HG03039 (cell line): ENCODE measurements at regions not wholly inside any gene's neighbourhood (a gene's known extent, or its start where the extent isn't known, plus 50 kb on each side); places are given as distances from the start of the nearest gene placed in this dataset.
"Not testable (repeated sequence)": the region's sequence is repeated elsewhere in the genome, so short reads cannot be mapped to it uniquely, and the experiment has no call there.

Source experiments
- ATAC-seq: cut with Tn5 transposase; IDR thresholded peaks from one replicate; pipeline ENCODE4 v1.9.1; 2021; ENCODE audit warnings: mild to moderate bottlenecking, moderate library complexity; ENCODE audit not compliant: unreplicated experiment

DNA sequence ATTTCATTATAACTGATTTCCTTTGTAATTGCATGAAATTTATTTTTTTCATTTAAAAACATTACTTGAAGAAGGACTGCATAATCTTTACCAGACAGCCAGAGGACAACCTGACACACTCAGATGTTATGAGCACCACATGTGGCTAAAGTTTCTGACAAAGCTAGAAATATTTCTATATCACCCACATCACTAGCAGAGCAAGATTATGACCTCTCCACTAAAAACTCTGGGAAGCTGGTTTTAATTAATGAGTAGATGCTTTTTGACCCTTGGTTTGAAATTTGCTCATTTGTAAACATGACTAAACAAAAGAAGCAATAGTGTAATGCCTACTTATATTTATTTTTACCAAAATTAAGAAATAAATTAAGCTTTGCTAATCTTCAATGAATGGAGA lies 661.5 kb upstream of the EPHA5 start:
- ATAC-seq, result no peak

DNA sequence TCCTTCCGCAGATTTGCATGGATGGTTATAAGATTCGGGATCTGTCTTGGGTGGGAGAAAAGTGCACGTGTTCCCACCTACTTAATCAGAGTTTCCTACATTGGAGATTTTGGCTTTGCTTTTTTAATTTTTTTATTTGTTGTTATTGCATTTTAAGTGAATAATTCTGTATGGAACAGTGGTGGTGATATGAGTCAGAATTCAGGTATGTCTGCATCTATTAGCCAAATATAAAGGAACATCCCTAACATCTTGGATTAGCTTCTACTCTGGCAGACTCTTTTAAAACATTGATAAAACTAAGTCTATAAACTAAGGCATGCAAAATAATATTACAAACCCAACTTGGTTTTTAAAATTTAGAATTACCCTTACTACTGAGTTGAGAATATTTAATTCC lies 659.8 kb upstream of the EPHA5 start:
- ATAC-seq, result no peak

DNA sequence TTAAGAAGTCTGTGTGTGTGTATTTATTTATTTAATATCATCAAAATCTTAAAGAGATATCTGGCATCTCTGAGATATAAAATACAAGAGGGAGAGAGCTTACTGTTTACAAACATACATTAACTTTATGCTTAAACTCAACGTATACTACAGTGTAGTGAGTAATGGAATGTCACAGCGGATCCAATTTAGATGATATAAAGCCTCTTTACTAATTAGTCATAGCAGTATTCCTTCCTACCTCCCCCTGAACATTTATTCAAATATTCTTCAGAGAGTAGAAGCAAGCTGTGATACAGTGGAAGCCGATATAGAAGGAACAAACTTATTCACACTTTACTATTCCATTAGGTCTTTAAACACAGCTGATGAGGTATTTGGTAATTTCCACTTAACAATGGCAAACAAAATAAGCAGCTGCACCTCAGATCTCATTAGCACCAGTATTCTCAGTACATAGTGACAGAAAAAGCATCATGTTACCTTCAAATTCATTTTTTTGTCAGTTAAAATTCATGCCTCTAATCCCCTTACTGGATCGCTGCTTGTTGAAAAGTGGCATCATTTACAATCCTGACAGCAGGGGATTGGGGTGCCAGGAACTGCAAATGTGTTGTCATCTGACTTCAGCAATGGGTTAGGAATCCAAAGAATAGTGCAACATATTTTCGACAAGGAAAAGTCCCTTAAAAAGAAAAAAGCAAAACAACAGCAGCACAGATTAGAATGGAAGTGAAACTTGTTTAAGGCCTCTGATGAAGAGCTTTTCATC lies 658.7 kb upstream of the EPHA5 start:
- ATAC-seq, result no peak

DNA sequence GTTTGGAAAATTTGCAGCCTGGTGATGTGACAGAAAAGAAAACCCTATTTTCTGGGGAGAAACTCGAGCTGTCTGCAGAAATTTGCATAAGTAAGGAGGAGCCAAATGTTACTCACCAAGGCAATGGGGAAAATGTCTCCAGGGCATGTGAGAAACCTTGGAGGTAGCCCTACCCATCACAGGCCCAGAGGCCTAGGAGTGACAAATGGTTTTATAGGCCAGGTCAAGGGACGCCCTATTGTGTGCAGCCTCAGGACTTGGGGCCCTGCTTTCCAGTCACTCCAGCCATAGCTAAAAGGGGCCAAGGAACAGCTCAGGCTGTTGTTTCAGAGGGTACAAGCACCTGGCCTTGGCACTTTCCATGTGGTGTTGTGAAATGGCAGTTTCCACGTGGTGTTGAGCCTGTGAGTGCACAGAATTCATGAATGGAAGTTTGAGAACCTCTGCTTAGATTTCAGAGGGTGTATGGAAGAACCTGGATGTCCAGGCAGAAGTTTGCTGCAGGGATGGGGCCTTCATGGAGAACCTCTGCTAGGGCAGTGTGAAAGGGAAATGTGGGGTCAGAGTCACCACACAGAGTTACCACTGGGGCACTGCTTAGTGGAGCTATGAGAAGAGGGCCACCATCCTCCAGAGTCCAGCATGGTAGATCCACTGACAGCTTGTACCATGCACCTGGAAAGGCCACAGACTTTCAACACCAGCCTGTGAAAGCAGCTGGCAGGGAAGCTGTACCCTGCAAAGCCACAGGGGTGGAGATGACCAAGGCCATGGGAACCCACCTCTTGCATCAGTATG lies 637.6 kb upstream of the EPHA5 start:
- no peak for ATAC-seq

DNA sequence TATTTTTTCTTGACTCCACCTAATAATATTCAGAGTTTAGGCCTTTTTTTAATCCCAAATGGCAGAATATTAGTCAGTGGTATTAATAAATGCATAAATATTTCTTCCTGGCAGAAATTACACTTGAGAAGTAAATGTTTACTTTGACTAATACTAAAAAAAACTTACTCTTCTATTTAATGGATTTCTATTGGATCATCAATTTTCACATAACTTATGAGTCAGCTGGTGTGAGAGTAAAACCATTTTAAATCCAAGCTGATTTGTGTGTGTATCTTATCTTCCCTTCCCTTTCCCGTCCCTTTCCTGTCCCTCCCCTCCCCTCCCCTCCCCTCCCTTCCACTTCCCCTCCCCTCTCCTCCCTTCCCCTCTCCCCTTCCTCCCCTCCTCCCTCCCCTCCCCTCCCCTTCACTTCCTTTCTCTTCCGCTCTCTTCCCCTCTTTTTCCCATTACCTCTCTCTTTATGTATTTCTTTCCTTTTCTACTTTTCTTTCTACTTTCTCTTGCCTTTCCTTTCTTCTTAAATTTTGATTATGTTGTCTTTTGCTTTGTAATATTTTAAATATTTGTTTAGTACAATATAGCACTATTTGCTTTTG lies 630.1 kb upstream of the EPHA5 start:
- ATAC-seq, result no peak

DNA sequence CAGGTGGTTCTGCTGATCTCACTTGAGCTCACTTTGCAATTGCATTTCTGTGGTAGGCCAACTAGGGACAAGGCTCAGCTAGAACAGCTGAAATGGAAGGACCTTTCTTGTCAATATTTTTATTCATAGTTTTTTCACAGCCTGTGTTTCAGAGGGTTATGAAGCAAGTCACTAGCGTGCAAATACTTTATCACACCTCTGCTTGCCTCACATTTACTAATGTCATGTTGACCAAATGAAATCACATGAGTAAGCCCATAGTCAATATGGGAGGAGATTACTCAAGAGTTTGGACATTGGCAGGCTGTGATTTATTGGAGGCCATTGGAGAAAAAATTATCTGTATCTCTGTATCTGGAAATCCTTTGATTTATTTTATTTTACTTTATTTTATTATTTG lies 628.3 kb upstream of the EPHA5 start:
- no peak for ATAC-seq

DNA sequence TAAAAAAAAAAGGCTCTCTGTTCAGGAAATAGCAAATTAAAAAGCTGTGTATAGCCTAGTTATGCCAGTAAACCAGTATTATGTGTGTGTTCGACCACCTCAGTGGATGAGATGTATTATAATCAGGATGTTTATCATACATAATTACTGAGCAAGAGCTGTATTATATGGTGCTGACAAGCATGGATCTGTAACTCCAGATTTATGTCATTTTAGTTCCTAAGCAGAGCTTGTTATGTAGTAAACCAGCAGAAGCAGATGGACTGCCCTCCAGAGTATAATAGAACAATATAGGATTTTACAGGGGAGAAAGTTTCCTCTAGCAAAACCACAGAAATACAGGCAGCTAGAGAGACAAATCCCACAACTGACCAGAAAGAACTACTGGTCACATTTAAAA lies 627.4 kb upstream of the EPHA5 start:
- ATAC-seq, result no peak

DNA sequence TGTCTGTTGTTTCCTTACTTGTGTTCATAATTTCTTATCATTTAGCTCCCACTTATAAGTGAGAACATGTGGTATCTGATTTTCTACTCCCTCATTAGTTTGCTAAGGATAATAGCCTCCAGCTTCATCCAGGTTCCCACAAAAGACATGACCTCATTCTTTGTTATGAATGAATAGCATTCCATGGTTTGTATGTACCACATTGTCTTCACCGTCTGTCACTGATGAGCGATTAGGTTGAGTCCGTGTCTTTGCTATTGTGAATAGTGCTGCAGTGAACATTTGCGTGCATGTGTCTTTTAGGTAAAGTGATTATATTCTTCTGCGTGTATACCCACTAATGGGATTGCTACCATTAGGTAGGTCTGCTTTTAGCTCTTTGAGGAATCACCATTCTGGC lies 624.3 kb upstream of the EPHA5 start:
- no peak for ATAC-seq

DNA sequence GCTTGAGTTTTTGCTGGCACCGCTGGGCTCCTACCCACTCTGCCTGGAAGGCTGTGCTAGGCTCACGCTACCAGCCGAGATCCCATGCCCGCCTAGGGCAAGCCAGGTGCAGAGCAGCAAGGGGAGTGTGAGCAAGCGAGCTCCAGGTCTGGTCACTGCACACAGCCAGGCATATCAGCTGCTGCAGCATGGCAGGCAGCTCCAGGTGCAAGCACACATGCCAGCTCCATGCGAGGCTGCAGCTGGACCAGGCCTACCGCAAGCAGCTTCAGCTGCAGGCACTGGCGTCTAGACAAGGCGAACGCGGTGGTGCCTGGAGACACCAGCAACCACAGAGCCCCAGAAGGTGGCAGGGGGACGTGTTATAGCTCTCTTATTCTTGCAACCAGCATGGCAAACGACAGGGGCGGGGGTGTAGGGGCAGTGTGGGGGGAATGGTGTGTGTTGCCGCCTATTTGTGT lies 614.7 kb upstream of the EPHA5 start:
- no peak for ATAC-seq

DNA sequence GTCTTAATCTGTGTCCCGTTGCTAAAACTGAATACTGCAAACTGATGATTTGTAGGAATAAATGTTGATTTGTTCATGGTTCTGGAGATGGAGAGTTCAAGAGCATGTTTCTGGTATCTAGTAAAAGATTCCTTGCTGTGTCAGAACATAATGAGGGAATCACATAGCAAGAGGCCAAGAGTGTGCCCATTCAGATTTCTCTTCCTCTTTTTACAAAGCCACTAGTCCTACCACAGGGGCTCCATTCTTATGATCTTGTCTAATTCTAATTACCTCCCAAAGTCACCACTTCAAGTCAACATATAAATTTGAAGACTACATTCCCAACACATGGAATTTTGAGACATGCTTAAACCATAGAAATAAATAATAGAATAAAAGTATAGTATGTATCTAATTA lies 608.8 kb upstream of the EPHA5 start:
- no peak for ATAC-seq

DNA sequence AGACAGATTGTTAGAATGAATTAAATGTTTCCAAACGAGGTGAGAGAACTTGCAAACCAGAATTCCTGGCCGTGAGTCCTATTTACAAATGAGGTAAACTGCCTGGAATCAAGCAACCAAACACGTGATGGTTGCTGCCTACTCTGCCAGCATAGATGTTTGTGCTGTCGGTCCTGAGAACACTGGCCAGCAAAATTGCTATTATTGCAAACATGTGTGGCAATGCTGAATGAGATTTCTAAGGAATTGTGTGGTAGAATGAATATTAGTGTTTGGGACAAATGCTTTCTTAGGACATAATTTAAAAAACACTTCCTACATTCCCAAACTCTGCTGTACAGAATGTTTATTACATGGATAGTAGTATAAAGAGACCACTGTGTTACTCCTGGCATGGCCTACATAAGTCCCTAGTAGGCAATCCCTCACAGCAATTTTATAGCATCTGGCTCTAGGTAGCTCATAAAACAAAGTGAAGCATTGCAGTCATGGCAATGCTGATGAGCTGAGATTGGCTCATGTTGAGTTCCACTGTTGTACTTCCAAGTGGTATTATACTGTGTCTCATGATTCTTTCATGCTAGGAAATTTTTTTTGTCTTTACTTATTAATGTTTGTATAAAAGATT lies 605.2 kb upstream of the EPHA5 start:
- ATAC-seq, result no peak

DNA sequence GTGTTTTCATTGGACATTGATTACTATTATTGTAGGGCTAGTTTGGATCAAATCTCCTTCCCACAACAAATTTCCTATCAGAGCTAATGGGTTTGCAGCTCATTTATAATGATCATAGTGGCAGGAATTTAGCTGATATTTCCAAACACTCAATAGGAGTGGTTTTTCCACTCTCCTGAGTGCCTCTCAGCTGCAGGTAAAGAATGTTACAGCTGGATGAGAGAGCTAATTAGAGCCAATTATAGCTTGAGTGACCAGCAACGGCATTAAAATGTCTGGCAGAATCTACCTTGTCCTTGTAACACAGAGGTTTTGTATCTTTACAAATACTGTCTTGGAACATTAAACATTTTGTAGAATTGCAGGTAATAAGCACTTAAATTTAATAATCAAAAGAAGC lies 602.8 kb upstream of the EPHA5 start:
- no peak for ATAC-seq

DNA sequence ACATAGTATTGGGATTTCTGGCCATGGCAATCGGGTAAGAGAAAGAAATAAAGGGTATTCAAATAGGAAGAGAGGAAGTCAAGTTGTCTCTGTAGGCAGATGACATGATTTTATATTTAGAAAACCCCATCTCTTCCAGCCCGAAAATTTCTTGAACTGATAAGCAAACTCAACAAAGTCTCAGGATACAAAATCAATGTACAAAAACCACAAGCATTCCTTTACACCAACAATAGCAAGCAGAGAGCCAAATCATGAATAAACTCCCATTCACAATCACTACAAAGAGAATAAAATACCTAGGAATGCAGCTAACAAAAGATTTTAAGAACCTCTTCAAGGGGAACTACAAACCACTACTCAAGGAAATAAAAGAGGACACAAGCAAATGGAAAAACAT lies 600.1 kb upstream of the EPHA5 start:
- not testable (repeated sequence) for ATAC-seq

DNA sequence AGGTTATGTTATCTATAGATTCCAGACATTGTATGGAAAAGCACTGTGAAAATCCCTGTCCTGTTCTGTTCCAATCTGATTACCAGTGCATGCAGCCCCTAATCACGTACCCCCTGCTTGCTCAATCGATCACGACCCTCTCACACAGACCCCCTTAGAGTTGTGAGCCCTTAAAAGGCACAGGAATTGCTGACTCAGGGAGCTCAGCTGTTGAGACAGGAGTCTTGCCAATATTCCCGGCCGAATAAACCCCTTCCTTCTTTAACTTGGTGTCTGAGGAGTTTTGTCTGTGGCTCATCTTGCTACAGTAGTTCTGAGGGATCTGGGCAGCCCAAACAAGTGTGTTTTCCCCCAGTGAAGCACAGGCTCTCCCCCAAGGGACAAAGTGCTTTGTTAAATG lies 596.3 kb upstream of the EPHA5 start:
- ATAC-seq, result not testable (repeated sequence)

DNA sequence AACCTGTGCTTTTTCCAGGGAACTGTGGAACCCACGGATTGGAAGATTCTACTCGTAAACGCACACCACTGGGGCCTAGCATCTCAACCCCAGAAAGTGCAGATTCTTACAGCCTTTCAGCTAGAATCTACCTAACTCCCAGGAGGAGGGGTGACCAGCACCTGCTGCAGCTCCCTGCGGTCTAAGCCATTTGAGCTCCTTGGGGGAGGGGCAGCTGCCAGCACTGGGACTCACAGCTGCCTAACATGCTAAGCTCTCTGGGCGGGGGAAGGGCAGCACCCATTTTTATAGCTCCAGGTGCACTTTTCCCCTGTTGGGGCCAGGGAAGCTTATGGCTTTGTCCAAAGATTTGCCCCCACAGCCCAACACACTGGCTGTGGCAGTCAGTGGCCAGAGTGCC lies 595.7 kb upstream of the EPHA5 start:
- no peak for ATAC-seq

DNA sequence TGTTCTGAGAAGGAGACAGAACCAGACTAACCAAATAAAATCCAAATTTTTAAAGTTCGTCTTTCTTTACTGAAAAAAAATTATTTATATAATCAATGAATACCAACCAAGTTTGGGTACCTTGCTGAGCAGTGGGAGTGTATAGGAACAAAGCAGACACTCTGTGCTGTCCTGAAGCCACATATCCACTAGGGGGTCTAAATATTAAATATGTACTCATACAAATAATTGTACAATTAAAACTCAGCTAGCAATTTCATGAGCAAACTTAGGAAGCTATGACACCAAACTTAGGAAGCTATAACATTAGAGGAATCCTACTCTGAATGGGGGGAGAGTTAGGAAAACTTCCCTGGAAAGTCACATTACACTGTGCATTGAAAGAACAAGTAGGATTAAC lies 582.0 kb upstream of the EPHA5 start:
- no peak for ATAC-seq

DNA sequence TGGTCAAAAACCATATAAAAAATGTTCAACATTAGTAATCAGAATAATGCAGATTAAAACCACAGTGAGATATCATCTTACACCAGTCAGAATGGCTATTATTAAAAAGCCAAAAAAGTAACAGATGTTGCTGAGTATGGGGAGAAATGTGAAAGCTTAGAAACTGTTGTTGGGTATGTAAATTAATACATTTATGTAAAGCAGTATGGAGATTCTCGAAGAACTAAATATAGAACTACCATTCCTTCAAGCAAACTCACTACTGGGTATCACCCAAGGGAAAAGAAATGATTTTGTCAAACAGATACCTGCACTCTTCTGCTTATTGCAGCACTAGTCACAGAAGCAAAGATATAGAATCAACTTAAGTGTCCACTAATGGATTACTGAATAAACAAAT lies 576.4 kb upstream of the EPHA5 start:
- no peak for ATAC-seq

DNA sequence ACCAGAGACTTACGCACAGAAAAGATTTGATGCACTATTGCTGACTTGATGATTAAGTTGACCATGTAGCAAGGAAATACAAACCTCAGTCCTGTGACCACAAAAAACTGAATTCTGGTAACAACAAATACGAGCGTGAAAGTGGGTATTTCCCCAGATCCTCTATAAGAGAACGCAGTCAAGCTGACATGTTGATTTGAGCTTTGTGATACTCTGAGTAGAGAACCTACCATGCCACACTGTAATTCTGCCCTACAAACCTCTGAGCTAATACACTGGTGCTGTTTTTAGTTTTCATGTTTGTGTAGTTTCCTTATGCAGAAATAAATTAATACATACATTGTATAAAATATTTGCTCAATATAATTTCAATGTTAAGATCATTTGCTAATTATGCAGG lies 565.6 kb upstream of the EPHA5 start:
- no peak for ATAC-seq

DNA sequence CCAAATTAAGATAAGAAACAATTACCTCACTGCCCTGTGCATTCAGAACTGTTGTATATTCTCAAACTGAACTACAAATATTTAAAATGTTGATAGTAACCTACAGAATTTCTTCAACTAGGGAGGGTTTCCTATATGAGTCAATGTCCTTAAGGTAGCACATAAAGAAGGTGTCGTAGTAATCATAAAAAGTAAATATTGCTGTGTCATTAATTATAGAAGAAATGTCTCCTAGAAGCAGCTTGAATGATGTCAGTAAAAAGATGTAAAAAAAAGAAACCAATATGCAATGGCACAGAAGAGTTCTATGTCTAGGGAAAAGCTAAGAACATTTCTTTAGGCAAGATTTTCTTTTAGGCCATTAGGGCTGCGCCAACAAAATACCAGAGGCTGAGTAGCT lies 559.6 kb upstream of the EPHA5 start:
- no peak for ATAC-seq

DNA sequence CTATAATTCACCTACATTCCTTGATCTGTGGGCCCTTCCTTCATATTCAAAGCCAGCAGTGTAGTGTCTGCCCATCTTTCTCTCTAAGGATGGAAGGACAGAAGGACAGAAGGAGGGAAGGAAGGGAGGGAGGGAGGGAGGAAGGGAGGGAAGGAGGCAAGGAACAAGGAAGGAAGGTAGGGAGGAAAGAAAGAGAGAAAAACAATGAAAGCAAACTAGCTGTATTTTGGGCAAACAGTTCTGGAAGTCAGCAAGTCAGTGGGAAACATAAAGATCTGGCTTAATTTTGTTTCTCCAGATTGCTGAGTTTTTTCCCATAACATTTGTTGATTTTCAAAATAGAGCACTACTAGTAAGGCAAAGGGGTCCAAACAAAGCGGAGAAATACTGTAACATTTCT lies 555.2 kb upstream of the EPHA5 start:
- no peak for ATAC-seq

DNA sequence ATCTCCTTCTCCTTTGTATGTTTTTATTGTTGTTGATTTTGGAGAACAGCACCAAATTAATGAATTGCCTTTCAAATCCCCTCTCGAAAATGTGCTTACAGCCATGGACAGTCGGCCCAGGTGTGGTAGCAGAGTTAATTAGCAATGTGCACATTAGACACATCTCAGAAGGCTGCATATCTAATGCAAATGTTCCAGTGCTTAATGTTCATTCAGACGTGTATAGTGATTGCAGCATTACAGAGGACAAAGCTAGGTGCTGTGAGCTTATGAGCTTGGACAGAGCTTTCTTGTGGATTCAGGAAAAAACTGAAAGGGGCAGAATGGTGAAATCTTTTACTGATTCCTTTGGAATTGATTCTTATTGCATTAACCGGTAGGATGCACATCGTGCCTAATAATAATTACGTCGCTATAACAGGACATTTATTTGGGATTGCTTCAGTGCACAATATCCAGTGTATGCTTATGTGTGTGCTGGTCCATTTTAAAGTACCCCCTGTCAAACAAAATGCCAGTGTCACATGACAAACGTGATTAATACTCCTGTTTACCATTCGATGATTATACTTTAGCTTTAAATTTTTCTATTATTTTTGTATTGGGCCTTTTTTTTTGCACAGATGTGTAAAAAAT lies 552.9 kb upstream of the EPHA5 start:
- ATAC-seq, result no peak
